GM12878 (cell line): ENCODE measurements at regions not wholly inside any gene's neighbourhood (a gene's known extent, or its start where the extent isn't known, plus 50 kb on each side); places are given as distances from the start of the nearest gene placed in this dataset.

Experiments used
- BHLHE40 ChIP-seq, 2 experiments: fragments of 450-650 bp in 1 of 2; IDR thresholded peaks; 2 replicates each; pipeline ENCODE4 v1.6.1; 2011 to 2017; ENCODE audit warnings: low read depth in 2 of 2, borderline replicate concordance in 1 of 2, improper control_type of control experiment in 1 of 2, low read length in 1 of 2, mild to moderate bottlenecking in 1 of 2
- JUNB ChIP-seq: IDR thresholded peaks from 2 replicates; pipeline ENCODE4 v1.6.1; 2016; ENCODE audit warnings: antibody characterized with exemption, mild to moderate bottlenecking
- POLR2A ChIP-seq: IDR thresholded peaks from 2 replicates; pipeline ENCODE4 v1.6.1; 2011; ENCODE audit warnings: low read depth, mild to moderate bottlenecking, low read length
- RELA ChIP-seq: fragments of 450-650 bp; IDR thresholded peaks from 2 replicates; pipeline ENCODE4 v1.8.0; 2014; ENCODE audit warnings: borderline replicate concordance; ENCODE audit not compliant: partially characterized antibody
- SUZ12 ChIP-seq: fragments of 200-600 bp; sonication (generic); IDR thresholded peaks from one replicate; pipeline ENCODE4 v1.6.1; 2018; ENCODE audit warnings: antibody characterized with exemption, mild to moderate bottlenecking; ENCODE audit not compliant: unreplicated experiment
- TF ChIP-seq, protein P1 (sequence below): fragments of 450-650 bp; IDR thresholded peaks from 2 replicates; pipeline ENCODE4 v1.6.1; 2017; ENCODE audit warnings: mild to moderate bottlenecking, moderate library complexity
- TF ChIP-seq, protein P2 (sequence below), 3 experiments: IDR thresholded peaks in 2 of 3; conservative IDR thresholded peaks in 1 of 3; 2 replicates each; pipeline ENCODE4 v1.5.1; 2011; ENCODE audit warnings: low read depth in 3 of 3, low read length in 3 of 3, mild to moderate bottlenecking in 3 of 3, control low read depth in 2 of 3, moderate library complexity in 2 of 3, inconsistent platforms in 1 of 3, mixed read lengths in 1 of 3; ENCODE audit not compliant: control insufficient read depth in 2 of 3, insufficient read depth in 1 of 3; ENCODE audit errors: extremely low read depth in 1 of 3

DNA sequence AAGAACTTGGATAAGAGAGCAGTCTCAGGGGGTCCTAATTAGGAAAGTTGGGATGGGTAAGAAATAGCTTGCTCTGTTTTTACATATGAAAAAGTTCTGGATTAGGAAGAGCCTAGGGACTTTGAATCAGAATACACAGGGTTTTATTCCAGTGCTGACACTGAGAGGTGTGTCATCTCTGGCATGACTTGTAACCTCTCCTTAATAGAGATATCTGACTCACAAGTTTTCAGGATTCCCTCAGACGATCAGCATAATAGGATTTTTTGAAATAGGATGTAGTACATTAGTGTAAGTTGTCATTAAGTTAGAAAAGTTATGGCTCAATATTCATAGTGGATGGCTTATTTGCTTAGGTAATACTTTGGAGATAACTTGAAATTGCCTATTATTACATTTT is 555.2 kb upstream of the MIR17HG start:
- TF ChIP-seq JUNB: no peak
- TF ChIP-seq, protein P1, sequence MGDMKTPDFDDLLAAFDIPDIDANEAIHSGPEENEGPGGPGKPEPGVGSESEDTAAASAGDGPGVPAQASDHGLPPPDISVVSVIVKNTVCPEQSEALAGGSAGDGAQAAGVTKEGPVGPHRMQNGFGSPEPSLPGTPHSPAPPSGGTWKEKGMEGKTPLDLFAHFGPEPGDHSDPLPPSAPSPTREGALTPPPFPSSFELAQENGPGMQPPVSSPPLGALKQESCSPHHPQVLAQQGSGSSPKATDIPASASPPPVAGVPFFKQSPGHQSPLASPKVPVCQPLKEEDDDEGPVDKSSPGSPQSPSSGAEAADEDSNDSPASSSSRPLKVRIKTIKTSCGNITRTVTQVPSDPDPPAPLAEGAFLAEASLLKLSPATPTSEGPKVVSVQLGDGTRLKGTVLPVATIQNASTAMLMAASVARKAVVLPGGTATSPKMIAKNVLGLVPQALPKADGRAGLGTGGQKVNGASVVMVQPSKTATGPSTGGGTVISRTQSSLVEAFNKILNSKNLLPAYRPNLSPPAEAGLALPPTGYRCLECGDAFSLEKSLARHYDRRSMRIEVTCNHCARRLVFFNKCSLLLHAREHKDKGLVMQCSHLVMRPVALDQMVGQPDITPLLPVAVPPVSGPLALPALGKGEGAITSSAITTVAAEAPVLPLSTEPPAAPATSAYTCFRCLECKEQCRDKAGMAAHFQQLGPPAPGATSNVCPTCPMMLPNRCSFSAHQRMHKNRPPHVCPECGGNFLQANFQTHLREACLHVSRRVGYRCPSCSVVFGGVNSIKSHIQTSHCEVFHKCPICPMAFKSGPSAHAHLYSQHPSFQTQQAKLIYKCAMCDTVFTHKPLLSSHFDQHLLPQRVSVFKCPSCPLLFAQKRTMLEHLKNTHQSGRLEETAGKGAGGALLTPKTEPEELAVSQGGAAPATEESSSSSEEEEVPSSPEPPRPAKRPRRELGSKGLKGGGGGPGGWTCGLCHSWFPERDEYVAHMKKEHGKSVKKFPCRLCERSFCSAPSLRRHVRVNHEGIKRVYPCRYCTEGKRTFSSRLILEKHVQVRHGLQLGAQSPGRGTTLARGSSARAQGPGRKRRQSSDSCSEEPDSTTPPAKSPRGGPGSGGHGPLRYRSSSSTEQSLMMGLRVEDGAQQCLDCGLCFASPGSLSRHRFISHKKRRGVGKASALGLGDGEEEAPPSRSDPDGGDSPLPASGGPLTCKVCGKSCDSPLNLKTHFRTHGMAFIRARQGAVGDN: no peak
- TF ChIP-seq, protein P2, sequence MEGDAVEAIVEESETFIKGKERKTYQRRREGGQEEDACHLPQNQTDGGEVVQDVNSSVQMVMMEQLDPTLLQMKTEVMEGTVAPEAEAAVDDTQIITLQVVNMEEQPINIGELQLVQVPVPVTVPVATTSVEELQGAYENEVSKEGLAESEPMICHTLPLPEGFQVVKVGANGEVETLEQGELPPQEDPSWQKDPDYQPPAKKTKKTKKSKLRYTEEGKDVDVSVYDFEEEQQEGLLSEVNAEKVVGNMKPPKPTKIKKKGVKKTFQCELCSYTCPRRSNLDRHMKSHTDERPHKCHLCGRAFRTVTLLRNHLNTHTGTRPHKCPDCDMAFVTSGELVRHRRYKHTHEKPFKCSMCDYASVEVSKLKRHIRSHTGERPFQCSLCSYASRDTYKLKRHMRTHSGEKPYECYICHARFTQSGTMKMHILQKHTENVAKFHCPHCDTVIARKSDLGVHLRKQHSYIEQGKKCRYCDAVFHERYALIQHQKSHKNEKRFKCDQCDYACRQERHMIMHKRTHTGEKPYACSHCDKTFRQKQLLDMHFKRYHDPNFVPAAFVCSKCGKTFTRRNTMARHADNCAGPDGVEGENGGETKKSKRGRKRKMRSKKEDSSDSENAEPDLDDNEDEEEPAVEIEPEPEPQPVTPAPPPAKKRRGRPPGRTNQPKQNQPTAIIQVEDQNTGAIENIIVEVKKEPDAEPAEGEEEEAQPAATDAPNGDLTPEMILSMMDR (IDR thresholded peaks at IDR 0.05 in 2 of 3, conservative IDR thresholded peaks at IDR 0.05 in 1 of 3; ENCODE audit: control insufficient read depth in 2 of 3, extremely low read depth in 1 of 3, insufficient read depth in 1 of 3, low read depth in 3 of 3, low read length in 3 of 3): no peak
- TF ChIP-seq RELA: no peak
- no peak for TF ChIP-seq POLR2A
- no peak for TF ChIP-seq SUZ12
- TF ChIP-seq BHLHE40 (IDR thresholded peaks at IDR 0.05; ENCODE audit: borderline replicate concordance in 1 of 2, low read depth in 2 of 2, low read length in 1 of 2): no peak
